Keratinocyte (primary cell): ENCODE measurements at regions not wholly inside any gene's neighbourhood (a gene's known extent, or its start where the extent isn't known, plus 50 kb on each side); places are given as distances from the start of the nearest gene placed in this dataset.

Source experiments
- EZH2 ChIP-seq: IDR thresholded peaks from one replicate; pipeline ENCODE4 v1.6.1; 2012; ENCODE audit warnings: inconsistent platforms, mild to moderate bottlenecking, low read length, moderate library complexity
- TF ChIP-seq, protein P1 (sequence below), 3 experiments: IDR thresholded peaks in 1 of 3; conservative IDR thresholded peaks in 1 of 3; optimal IDR thresholded peaks in 1 of 3; 2 replicates in 2 of 3; 3 replicates in 1 of 3; pipeline versions ENCODE3 to v1.5.1; 2011; ENCODE audit warnings: low read length in 3 of 3, mild to moderate bottlenecking in 3 of 3, moderate library complexity in 2 of 3, control low read depth in 1 of 3, inconsistent platforms in 1 of 3; ENCODE audit not compliant: insufficient read depth in 2 of 3; ENCODE audit errors: extremely low read depth in 1 of 3

DNA sequence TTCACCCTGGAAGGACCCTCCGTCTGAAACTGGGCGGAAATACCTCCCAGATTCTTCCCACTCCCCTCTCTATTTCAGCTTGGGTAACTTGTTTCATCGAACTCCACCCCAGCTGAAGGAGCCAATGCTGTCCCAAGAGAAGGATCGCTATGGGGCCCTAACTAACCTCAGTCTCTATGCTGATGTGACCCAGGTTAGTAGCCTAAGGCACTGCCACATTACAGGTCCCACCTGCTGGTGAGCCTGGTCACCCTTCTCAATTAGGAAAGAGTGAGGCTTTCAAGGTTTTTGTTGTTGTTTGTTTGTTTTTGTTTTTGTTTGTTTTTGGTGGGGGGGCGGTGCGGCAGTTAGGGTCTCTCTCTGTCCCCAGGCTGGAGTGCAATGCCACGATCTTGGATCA, 168.4 kb downstream of the OR2B2 start:
- TF ChIP-seq, protein P1, sequence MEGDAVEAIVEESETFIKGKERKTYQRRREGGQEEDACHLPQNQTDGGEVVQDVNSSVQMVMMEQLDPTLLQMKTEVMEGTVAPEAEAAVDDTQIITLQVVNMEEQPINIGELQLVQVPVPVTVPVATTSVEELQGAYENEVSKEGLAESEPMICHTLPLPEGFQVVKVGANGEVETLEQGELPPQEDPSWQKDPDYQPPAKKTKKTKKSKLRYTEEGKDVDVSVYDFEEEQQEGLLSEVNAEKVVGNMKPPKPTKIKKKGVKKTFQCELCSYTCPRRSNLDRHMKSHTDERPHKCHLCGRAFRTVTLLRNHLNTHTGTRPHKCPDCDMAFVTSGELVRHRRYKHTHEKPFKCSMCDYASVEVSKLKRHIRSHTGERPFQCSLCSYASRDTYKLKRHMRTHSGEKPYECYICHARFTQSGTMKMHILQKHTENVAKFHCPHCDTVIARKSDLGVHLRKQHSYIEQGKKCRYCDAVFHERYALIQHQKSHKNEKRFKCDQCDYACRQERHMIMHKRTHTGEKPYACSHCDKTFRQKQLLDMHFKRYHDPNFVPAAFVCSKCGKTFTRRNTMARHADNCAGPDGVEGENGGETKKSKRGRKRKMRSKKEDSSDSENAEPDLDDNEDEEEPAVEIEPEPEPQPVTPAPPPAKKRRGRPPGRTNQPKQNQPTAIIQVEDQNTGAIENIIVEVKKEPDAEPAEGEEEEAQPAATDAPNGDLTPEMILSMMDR (optimal IDR thresholded peaks at IDR 0.05 in 1 of 3, IDR thresholded peaks at IDR 0.05 in 1 of 3, conservative IDR thresholded peaks at IDR 0.05 in 1 of 3; ENCODE audit: extremely low read depth in 1 of 3, insufficient read depth in 2 of 3, low read length in 3 of 3): no peak
- TF ChIP-seq EZH2: no peak
